Myocyte (in vitro differentiated cells): ENCODE measurements at regions not wholly inside any gene's neighbourhood (a gene's known extent, or its start where the extent isn't known, plus 50 kb on each side); places are given as distances from the start of the nearest gene placed in this dataset.

Experiments used
- DNase-seq: peaks from one replicate; pipeline ENCODE4 v3.0.0-alpha.2; 2012; ENCODE audit warnings: low read depth

DNA sequence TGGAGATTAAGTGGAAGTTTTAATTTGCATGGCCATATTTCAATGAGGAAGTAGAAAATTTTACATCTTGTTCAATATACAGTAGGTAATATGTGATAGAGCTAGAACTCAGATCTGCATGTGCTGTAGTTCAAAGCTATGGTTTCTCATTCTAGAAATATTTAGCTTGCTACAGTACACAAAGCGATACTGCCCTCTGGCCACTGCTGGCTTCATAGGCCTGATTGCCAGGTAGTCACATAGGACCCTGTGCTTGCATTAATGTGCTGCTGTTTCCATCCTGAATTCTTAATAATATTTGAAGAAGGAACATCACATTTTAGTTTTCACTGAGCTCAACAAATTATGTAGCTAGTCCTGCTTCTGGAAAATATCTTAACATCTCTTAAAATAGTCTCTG, 87.0 kb downstream of the PLSCR2 start:
- peak; percentile 39 for DNase-seq

- DNase-seq, result no peak
These were observed 89.3 kb downstream of the PLSCR2 start for GRCh38 chr3:146380046-146380445.

DNA sequence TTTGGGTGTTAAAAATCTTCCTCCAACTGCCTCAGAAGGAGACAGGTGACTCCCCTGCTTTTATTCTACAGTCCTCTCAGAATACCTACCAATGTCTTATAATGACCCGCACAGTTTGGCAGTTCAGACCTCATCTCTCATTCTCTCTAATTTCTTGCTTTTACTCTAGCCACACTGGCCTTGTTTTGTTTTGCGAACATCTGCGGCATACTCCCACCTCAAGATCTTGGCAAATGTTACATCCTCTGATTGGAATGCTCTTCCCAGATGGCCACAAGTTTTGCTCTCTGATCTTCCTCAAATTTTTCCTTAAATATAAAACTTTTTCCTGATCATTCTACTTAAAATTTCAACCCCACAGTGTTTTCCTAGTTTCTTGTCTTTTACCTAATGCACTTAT, 94.1 kb downstream of the PLSCR2 start:
- DNase-seq, result no peak

DNA sequence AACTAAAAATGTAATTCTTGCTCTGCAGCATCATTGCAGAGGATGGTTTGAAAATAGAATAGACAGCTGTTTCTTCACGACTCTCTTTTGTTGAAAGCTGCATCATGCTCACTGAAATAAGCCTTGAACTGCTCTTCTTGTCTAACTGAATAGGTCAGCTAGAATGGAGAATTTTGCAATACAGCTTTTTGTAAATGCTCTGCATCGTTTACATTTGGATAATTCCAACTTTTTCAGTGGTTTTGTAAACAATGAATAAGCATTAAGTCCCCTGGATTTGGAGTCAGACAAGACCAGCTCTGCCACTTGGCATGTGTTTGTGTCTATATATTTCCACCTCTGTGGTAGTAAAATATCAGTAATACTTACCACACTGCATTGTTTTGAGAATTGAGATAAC, 95.2 kb downstream of the PLSCR2 start:
- peak; percentile 60 for DNase-seq

DNA sequence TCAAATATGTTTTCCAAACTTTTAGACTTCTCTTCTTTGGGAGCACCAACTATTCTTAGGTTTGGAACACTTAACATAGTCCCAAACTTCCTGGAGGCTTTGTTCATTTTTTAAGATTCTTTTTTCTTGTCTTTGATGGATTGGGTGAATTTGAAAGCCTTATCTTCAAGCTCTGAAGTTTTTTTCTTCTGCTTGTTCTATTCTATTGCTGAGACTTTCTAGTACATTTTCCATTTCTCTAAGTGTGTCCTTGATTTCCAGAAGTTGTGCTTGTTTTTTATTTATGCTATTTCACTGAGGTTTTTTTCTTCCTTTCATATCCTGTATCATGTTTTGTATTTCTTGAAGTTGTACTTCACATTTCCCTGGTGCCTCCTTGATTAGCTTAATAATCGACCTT, 97.5 kb downstream of the PLSCR2 start:
- DNase-seq, result no peak

DNA sequence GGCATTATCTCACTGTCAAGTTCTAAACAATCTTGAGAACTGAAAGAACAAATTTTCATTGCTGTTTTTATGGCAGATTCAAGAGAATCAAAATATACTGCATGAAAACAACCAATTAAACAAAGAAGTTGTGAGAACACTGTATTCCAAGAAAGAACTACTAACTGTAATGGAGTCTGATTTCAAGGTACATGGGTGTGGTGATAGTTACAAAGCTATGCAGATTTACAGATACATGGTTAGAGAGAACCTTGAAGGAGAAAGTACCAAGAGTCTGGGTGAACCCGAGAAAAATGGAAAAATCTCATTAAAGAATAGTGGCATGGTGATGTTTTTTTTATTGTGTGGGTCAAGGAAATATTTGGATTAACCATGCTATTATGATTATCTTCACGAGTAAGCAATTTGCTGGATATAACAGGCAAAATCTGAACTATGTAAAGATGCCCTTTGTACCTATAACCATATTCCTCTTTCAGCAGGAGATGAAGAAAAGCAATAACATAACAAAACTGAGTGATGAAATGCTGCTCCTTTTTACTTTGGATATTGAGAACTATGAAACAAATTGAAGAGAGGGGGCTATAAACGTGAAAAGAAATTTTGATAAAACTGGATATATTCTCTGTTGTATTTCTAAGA, 100.4 kb downstream of the PLSCR2 start:
- DNase-seq, result no peak

- DNase-seq, result no peak
These were observed 108.9 kb upstream of the PLSCR4 start for GRCh38 chr3:146359841-146360240.

DNA sequence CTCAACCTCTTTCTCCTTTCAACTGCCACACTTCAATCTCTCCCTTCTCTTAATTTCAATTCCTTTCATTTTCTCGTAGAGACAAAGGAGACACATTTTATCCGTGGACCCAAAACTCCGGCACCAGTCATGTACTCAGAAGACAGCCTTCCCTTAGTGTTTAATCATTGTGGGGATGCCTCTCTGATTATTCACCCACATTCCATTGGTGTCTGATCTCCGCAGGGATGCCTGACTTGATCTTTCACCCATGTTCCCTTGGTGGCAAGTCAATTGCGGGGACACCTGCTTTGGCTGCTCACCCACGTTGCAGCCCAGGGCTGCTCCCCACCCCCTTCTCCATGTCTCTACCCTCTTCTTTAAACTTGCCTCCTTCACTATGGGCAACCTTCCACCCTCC, 103.5 kb upstream of the PLSCR4 start:
- DNase-seq, result peak; percentile 85

DNA sequence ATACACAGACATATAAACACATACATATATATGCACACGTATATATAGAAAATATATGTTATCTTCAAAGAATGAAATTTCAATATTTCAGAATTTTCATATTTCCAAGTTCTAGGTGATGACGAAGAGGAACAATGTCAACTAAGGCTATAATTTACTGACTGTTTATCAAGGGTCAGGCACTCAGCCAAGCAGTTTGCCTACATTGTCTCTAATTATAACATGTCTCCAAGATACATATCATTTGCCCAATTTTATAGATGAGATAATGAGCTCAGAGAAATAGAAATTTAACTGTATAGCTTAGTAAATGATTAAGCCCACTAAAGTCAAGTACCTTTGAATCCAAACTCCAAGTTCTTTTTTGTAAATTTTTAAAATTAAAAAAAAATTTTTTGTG, 99.9 kb upstream of the PLSCR4 start:
- DNase-seq, result no peak

DNA sequence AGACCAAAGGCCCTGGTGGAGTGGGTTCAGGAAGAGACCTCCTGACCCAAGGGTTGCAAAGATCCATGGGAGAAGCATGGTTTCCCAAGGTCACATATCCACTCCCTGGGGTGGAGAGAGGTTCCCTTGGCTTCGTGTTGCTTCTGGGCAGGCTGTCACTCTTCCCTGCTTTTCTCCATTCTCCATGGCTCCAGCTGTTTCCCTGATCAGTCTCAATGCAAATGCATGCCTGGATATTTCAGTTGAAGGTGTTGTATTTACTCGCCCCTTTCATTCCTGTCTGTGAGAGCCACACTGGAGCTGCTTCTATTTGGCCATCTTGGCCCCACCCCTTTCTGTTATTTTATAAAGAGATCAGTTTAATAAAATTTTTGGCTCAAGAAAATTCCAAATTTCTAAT, 95.0 kb upstream of the PLSCR4 start:
- DNase-seq, result no peak

GRCh38 chr3:146343551-146343950, 92.6 kb upstream of the PLSCR4 start:
- DNase-seq, result no peak

DNA sequence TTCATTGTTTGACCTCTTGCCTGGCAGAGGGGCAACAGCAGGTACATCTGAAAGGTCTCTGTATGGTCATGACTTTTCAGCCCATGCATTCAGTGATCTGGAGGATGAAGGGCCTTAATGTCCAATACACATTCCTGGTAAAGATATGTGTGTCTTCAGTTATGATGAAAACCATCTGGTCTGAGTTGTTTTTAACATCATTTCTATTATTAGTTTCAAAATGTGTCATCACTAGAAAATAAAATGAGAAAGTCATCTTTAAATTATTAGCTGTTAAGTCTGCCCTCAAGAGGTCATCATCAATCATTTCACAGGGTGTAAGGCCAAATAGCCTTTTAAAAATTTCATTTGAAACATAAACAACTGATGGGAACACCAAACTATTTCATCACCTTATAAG, 92.1 kb upstream of the PLSCR4 start:
- no peak for DNase-seq

- no peak for DNase-seq
These were observed 88.4 kb upstream of the PLSCR4 start for GRCh38 chr3:146339349-146339748.

GRCh38 chr3:146337991-146338390, 87.1 kb upstream of the PLSCR4 start:
- no peak for DNase-seq

DNA sequence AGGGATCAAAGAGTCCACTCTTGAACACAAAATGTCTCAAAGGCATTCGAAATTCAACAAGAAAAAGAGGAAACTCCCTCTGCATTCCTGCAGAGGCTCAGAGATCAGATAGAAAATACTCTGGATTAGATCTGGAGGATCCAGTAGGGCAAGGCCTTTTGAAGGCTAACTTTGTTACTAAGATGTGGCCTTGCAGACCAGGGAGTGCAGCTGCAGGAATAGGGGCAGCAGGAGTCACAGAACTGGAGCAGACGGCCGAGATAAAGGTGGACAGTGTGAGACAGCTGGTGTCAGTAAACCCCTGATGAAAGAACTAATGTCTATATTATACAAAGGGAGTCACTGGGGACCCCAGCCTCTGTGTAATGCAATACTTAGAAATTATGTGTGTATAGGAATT, 84.5 kb upstream of the PLSCR4 start:
- DNase-seq, result no peak

DNA sequence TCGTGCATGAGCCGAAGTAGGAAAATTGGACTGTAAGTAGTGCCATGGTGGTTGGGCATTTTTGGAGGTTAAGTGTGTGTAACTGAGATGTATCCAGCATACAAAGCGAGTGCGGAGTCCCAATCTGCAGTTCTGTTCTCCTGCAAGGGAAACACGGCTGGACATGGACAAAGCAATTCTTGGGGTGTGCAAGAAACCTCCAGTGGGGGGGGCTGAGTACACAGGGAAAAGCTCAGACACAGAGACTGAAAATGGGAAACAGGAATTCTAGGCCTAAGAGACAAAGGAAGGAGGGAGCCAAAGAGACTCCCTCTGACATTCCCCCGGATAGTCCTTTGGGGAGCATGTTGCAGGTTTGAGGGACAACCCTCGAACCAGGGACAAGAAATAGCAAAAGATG, 83.2 kb upstream of the PLSCR4 start:
- peak; percentile 57 for DNase-seq

DNA sequence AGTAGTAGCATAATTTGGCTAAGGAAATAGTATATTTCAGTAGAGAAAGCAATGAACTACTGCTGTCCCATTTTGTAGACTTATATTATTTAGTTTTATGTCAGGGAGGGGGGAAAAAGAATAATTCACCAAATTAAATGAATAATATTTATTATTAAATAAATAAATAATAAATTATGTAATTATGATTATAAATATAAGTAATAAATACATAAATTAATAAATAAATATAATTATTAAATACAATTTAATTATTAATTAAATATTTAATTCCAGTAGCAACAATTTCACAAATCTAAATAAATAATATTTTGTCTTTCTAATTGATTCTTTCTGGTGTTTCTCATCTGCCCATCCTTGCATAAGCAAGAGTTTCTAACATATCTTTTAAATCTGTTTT, 81.1 kb upstream of the PLSCR4 start:
- DNase-seq, result no peak

DNA sequence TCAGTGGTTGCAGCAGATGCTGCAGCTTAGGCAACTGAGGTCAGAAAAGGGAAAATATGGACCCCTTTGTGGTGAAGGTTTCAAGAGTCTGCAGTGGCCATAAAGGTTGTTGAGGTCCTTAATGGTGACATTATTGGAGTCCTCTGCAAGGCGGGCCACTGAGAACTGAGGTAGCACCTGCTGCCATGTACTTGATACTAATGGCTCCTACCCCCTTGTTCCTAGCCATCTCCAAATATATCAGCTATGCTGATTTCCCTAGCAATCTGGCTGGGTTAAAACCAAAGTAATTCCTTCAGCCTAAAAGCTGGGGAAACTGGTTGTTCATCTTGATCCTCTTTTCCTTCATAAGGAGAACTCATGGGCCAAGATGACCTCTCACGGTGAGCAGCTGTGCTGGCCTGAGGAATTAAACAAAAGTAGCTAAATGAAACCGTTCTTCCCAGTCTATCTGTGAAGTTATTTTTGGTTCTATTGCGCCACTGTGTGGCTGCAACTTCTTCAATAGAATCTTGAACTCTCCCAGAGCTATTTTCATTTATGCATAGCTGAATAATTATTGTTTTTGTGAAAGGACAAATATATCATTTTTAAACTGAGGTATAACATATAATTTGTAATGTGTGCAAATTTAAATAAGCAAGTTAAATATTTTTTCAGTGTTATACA, 76.1 kb upstream of the PLSCR4 start:
- peak; percentile 71 for DNase-seq

- no peak for DNase-seq
These were observed 74.3 kb upstream of the PLSCR4 start for GRCh38 chr3:146325170-146325569.

DNA sequence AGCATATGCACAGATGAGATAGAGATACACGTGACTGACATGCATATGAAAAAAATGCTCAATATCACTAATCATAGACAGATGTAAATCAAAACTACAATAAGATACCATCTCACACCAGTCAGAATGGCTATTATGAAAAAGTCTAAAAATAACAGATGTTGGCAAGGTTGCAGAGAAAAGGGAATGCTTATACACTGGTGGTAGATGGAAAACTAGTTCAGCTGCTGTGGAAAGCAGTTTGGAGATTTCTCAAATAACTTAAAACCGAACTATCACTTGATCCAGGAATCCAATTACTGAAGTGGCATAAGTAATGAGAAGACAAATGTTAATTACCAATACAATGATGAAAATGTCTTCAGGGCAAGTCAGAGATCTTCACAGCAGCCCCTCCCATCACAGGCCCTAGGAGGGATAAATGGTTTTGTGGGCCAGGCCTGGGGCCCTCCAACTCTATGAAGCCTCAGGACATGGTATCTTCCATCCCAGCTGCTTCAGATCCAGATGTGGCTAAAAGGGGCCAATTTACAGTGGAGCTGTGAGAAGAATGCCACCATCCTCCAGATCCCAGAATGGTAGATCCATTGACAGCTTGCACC, 71.4 kb upstream of the PLSCR4 start:
- peak; percentile 39 for DNase-seq

DNA sequence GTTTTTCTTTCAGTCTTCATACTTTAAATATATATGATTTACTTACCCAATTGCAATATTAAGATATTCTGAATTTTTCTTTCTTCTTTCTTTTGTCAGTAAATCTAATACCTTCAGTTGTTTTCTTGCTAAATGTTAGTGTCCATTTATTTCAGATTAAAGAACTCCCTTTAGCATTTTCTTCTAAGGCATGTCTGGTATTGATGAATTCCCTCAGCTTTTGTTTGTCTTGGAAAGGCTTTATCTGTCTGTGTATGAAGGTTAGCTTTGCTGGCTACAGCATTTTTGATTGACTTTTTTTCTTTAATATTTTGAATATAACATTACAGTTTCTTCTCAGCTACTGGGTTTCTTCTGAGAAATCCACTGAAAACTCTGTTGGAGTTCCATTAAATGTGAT, 64.0 kb upstream of the PLSCR4 start:
- DNase-seq, result no peak

- peak; percentile 46 for DNase-seq
These were observed 62.8 kb upstream of the PLSCR4 start for GRCh38 chr3:146313746-146314111.
